ENCODE measurements at regions not wholly inside any gene's neighbourhood (a gene's known extent, or its start where the extent isn't known, plus 50 kb on each side); places are given as distances from the start of the nearest gene placed in this dataset.

- TF ChIP-seq CTCF (IDR thresholded peaks at IDR 0.05), result no peak
- no peak for TF ChIP-seq POLR2A (IDR thresholded peaks at IDR 0.05)
Measured at GRCh38 chr1:232732344-232732910, 72.8 kb upstream of the MAP10 start.

All from esophagus squamous epithelium (tissue), 4 donors.